ENCODE measurements at regions not wholly inside any gene's neighbourhood (a gene's known extent, or its start where the extent isn't known, plus 50 kb on each side); places are given as distances from the start of the nearest gene placed in this dataset.
"Not testable (repeated sequence)": the region's sequence is repeated elsewhere in the genome, so short reads cannot be mapped to it uniquely, and the experiment has no call there.

DNA sequence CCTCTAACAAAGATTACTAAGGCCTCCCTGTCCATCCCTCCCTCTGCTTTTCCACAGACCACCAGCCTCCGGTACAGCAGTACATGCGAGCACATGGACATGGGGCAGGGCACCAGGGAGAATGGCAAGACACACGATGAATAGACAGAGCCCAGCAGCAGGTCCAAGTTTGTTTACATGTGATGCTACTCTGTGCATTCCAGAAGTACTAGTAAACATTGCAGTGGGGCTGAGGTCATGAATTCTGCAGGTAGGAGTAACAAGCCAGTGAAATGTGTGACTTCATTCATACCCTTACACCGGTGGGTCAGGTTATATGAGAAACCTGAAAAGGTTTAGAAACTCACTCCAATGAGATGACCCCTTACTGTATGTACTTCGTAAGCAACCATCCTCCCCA is 205.7 kb downstream of the BCL11A start:
- no peak overlapping the region for H3K4me3 ChIP-seq (ENCODE audit: low read length in 2 of 2)
- H3K27me3 ChIP-seq (ENCODE audit: control insufficient read depth in 1 of 2, insufficient read depth in 2 of 2, low read length in 2 of 2), result no peaks in the 10 kb centered on the region
- no peaks in the 10 kb centered on the region for H3K9me3 ChIP-seq (ENCODE audit: control insufficient read depth in 2 of 2, low read length in 2 of 2)
- no peaks in the 10 kb centered on the region for H3K36me3 ChIP-seq (ENCODE audit: control insufficient read depth in 2 of 2, insufficient read depth in 2 of 2, low read length in 2 of 2)
- H3K9ac ChIP-seq (ENCODE audit: low read length in 2 of 2), result no peak overlapping the region
- H3K27ac ChIP-seq (ENCODE audit: low read length), result no peak overlapping the region
- H3K4me1 ChIP-seq (ENCODE audit: control insufficient read depth, insufficient read depth, low read length), result no peaks in the 10 kb centered on the region

DNA sequence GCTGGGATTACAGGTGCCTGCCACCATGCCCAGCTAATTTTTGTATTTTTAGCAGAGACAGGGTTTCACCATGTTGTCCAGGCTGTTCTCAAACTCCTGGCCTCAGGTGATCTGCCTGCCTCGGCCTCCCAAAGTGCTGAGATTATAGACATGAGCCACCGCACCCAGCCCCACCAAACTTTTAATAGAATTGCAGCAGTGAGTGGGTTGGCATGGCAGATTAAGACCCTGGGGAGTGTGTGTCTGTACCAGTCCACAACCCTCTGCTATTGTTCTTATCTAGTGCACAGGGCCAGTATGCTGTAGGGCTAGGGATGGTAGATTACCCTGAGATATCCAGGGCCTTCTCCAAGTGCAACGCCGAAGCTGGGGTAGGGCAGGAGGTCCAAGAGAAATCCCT is 211.0 kb downstream of the BCL11A start:
- not testable (repeated sequence) for H3K27me3 ChIP-seq (ENCODE audit: control insufficient read depth in 1 of 2, insufficient read depth in 2 of 2, low read length in 2 of 2); H3K36me3 ChIP-seq (ENCODE audit: control insufficient read depth in 2 of 2, insufficient read depth in 2 of 2, low read length in 2 of 2); H3K9me3 ChIP-seq (ENCODE audit: control insufficient read depth in 2 of 2, low read length in 2 of 2); H3K9ac ChIP-seq (ENCODE audit: low read length in 2 of 2); H3K4me1 ChIP-seq (ENCODE audit: control insufficient read depth, insufficient read depth, low read length); H3K4me3 ChIP-seq (ENCODE audit: low read length in 2 of 2); H3K27ac ChIP-seq (ENCODE audit: low read length)

DNA sequence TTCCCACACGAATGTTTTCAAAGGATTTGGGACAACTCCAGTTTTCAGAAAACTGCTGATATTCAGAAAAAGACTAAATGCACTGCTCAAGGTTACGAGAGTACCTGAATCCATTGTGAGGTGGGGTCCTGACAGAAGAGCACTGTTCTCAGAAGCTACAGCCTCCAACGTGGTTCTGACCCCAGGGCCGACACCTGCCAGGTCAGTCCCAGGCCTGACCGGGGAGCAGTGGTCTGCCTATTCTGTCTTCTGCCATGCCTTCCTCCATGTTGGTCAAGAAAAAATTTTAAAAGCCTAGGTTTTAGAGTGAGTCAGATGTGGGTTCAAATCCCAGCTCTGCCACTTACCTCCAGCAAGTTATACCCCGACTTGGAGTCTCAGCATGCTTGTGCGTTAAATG is 212.3 kb downstream of the BCL11A start:
- H3K4me3 ChIP-seq (ENCODE audit: low read length in 2 of 2), result no peak overlapping the region
- H3K9ac ChIP-seq (ENCODE audit: low read length in 2 of 2), result no peak overlapping the region
- no peaks in the 10 kb centered on the region for H3K36me3 ChIP-seq (ENCODE audit: control insufficient read depth in 2 of 2, insufficient read depth in 2 of 2, low read length in 2 of 2)
- H3K27me3 ChIP-seq (ENCODE audit: control insufficient read depth in 1 of 2, insufficient read depth in 2 of 2, low read length in 2 of 2), result no peaks in the 10 kb centered on the region
- no peaks in the 10 kb centered on the region for H3K9me3 ChIP-seq (ENCODE audit: control insufficient read depth in 2 of 2, low read length in 2 of 2)
- H3K27ac ChIP-seq (ENCODE audit: low read length), result no peak overlapping the region
- no peaks in the 10 kb centered on the region for H3K4me1 ChIP-seq (ENCODE audit: control insufficient read depth, insufficient read depth, low read length)

DNA sequence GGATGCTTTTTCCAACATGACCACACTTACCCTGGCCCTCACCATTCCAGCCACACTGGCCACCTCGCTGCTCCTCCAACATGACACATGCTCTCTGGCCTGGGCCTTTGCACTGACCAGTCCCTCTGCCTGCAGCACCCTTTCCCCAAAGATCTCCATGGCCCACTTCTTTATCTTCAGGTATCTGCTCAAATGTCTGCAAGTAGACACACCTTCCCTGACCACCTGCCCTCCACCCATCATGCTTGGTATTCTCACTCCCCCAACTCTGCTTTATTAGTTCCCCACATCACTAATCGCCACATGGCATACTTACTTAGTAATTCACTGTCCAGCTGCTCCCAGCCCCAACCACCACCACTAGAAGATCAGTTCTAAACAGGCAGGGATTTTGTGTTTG is 214.2 kb downstream of the BCL11A start:
- H3K4me1 ChIP-seq (ENCODE audit: control insufficient read depth, insufficient read depth, low read length), result no peaks in the 10 kb centered on the region
- H3K36me3 ChIP-seq (ENCODE audit: control insufficient read depth in 2 of 2, insufficient read depth in 2 of 2, low read length in 2 of 2), result no peaks in the 10 kb centered on the region
- H3K27ac ChIP-seq (ENCODE audit: low read length), result no peak overlapping the region
- no peaks in the 10 kb centered on the region for H3K9me3 ChIP-seq (ENCODE audit: control insufficient read depth in 2 of 2, low read length in 2 of 2)
- H3K27me3 ChIP-seq (ENCODE audit: control insufficient read depth in 1 of 2, insufficient read depth in 2 of 2, low read length in 2 of 2), result no peaks in the 10 kb centered on the region
- no peak overlapping the region for H3K4me3 ChIP-seq (ENCODE audit: low read length in 2 of 2)
- no peak overlapping the region for H3K9ac ChIP-seq (ENCODE audit: low read length in 2 of 2)

DNA sequence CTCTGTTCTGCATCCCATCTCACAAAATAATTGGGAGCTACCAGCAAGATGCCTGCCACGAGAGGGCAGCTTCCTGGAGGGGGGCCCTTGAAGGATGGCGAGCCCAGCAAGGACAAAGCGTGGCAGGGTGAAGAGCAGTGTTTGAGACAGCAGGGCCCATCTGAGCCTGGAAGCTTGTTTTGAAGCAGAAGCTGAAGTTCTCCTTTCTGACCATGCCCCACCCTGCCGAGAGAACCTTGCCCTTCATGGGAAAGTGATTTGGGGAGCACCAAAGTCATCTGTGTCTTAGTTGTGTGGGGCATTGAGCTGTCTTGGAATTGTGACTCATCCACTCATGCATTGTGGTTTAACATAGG is 216.3 kb downstream of the BCL11A start:
- Histone ChIP-seq H3K36me3 (ENCODE audit: control insufficient read depth in 2 of 2, insufficient read depth in 2 of 2, low read length in 2 of 2) (no peaks in the 10 kb centered on the region), H3K9me3 (ENCODE audit: control insufficient read depth in 2 of 2, low read length in 2 of 2) (no peaks in the 10 kb centered on the region), H3K27ac (ENCODE audit: low read length) (no peak overlapping the region), H3K27me3 (ENCODE audit: control insufficient read depth in 1 of 2, insufficient read depth in 2 of 2, low read length in 2 of 2) (no peaks in the 10 kb centered on the region), H3K4me1 (ENCODE audit: control insufficient read depth, insufficient read depth, low read length) (no peaks in the 10 kb centered on the region), H3K9ac (ENCODE audit: low read length in 2 of 2) (no peak overlapping the region), H3K4me3 (ENCODE audit: low read length in 2 of 2) (no peak overlapping the region)

DNA sequence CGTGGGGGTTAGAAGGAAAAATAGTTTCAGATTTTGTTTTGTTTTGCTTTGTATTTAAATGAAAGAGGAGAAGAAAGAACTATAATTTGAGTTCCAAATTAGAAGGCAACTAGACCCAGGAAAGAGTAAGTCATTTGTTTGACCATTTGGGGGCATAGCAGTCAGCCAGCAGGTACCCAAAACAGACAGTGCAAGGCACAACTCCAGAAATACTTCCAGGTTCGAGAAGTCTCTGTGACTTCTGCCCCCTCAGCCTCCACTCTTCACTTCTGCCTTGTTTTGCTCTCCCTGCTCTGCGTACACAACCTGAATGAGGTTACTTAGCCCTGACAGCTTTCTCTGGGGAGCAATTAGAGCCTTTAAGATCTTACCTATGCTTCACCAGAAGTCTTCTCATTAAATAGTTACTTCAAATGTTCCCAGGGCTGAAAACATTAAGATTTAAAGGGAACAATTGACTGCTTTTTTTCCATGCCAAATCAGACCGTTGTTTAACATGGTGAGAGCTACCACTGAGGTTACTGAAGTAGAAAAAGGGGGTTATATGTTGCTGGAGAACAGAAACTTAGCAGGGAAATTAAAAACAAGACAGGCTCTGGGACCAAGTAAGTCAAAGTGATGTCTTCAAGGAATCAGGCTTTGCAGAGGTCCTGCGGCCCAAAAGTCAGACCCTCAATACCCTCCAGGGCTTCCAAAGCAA is 216.9 kb downstream of the BCL11A start:
- Histone ChIP-seq H3K4me3 (ENCODE audit: low read length in 2 of 2) (no peak overlapping the region), H3K27me3 (ENCODE audit: control insufficient read depth in 1 of 2, insufficient read depth in 2 of 2, low read length in 2 of 2) (no peaks in the 10 kb centered on the region), H3K27ac (ENCODE audit: low read length) (no peak overlapping the region), H3K9me3 (ENCODE audit: control insufficient read depth in 2 of 2, low read length in 2 of 2) (no peaks in the 10 kb centered on the region), H3K9ac (ENCODE audit: low read length in 2 of 2) (no peak overlapping the region), H3K4me1 (ENCODE audit: control insufficient read depth, insufficient read depth, low read length) (no peaks in the 10 kb centered on the region), H3K36me3 (ENCODE audit: control insufficient read depth in 2 of 2, insufficient read depth in 2 of 2, low read length in 2 of 2) (no peaks in the 10 kb centered on the region)

DNA sequence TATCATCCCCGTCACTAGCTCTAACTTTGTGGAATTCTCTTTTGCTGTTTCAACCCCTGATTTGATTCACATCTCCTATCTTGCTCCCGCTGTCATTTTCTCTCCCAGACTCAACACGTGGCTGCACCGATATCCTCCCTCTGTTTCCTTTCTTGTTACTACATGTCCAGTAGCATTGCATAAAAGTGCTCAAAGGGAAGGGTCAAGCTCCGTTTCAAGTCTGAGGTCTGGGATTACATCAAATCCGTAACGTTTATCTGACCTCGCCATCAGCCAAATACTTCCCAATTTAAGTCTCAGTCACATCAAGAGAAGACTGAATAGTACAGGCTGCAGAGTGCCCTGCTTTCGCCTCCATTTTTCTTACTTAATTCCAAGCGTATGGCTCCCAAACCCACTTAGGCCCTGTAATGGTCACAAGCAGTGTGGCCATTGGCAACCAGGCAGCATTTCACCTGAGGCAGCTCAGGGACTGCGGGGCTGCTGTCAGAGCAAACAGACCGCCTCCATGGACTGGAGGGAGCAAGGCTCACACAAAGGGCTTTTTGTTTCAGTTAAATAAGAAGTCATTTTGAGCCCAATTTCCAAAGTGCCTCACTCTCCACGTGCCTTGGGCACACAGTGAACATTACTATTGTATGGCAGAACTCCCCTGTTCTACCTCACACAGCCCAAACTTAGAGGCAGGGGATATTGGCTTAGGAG is 217.8 kb downstream of the BCL11A start:
- Histone ChIP-seq H3K27ac (ENCODE audit: low read length) (no peak overlapping the region), H3K27me3 (ENCODE audit: control insufficient read depth in 1 of 2, insufficient read depth in 2 of 2, low read length in 2 of 2) (no peaks in the 10 kb centered on the region), H3K4me3 (ENCODE audit: low read length in 2 of 2) (no peak overlapping the region), H3K9me3 (ENCODE audit: control insufficient read depth in 2 of 2, low read length in 2 of 2) (no peaks in the 10 kb centered on the region), H3K36me3 (ENCODE audit: control insufficient read depth in 2 of 2, insufficient read depth in 2 of 2, low read length in 2 of 2) (no peaks in the 10 kb centered on the region), H3K4me1 (ENCODE audit: control insufficient read depth, insufficient read depth, low read length) (no peaks in the 10 kb centered on the region), H3K9ac (ENCODE audit: low read length in 2 of 2) (no peak overlapping the region)

DNA sequence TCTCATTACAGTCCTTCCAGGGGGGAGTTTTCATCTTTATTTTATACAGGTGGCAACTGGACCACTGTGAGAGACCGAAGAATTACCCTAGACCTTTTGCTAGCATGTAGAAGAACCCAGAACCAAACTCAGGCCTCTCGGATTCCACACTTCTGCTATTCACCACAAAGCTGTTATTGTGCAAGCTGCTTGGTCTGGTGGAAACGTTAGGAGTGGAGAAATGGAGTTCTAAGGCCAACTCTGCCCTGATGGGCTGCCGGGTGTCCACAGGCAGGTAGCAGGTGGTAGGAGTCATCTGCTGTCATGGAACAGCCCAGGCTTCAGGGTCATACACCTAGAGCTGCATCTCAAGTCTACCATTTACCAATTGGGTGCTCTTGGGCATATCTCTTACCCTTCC is 218.8 kb downstream of the BCL11A start:
- Histone ChIP-seq H3K27me3 (ENCODE audit: control insufficient read depth in 1 of 2, insufficient read depth in 2 of 2, low read length in 2 of 2) (no peaks in the 10 kb centered on the region), H3K4me3 (ENCODE audit: low read length in 2 of 2) (no peak overlapping the region), H3K36me3 (ENCODE audit: control insufficient read depth in 2 of 2, insufficient read depth in 2 of 2, low read length in 2 of 2) (no peaks in the 10 kb centered on the region), H3K9ac (ENCODE audit: low read length in 2 of 2) (no peak overlapping the region), H3K4me1 (ENCODE audit: control insufficient read depth, insufficient read depth, low read length) (no peaks in the 10 kb centered on the region), H3K9me3 (ENCODE audit: control insufficient read depth in 2 of 2, low read length in 2 of 2) (no peaks in the 10 kb centered on the region), H3K27ac (ENCODE audit: low read length) (no peak overlapping the region)

DNA sequence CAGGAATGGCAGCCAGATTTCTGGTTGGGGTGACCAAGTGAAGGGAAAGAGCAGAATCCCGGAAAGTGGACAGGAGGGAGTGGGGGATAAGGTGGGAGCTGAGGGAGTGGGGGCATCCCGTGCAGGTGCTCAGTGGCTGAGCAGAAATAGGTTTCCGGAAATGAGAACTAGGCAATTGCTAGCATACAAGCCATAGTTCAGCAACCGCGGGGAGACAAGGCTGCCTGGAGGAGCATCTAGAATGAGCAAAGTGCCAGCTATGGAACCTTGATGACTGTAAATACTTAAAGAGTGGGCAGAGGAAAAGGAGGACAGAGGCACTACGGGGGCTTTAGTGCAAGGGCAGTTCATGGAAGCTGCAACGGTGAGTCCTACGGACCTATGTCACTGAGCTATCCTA is 220.2 kb downstream of the BCL11A start:
- no peak overlapping the region for H3K4me3 ChIP-seq (ENCODE audit: low read length in 2 of 2)

DNA sequence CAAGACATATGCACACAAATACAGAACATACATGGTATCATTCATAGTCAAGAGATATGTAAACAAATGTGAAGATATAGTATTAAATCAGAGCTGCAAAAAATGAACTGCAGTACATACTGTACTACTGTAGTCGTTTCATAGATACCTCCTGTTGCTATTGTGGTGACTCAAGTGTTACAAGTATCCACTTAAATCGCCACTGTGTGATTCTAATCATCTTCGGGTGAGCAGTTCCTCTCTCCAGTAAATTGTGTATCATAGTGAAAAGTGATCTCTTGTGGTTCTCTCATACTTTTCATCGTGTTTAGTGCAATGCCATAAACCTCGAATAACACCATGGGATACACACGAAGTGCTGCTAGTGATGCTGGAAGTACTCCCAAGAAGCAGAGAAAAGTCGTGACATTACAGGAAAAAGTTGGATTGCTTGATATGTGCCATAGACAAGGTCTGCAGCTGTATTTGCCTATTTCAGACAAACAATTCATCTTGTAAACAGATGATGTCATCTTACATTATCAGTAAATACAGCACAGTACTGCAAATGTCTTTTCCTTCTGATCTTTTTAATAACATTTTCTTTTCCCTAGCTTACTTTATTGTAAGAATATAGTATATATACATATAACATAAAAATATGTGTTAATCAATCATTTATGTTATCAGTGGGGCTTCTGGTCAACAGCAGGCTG is 222.2 kb downstream of the BCL11A start:
- Histone ChIP-seq H3K4me3 (ENCODE audit: low read length in 2 of 2) (no peak overlapping the region), H3K36me3 (ENCODE audit: control insufficient read depth in 2 of 2, insufficient read depth in 2 of 2, low read length in 2 of 2) (no peaks in the 10 kb centered on the region), H3K27ac (ENCODE audit: low read length) (no peak overlapping the region), H3K27me3 (ENCODE audit: control insufficient read depth in 1 of 2, insufficient read depth in 2 of 2, low read length in 2 of 2) (no peaks in the 10 kb centered on the region), H3K9ac (ENCODE audit: low read length in 2 of 2) (no peak overlapping the region), H3K9me3 (ENCODE audit: control insufficient read depth in 2 of 2, low read length in 2 of 2) (no peaks in the 10 kb centered on the region), H3K4me1 (ENCODE audit: control insufficient read depth, insufficient read depth, low read length) (no peaks in the 10 kb centered on the region)

More for the DNA sequence above, 220.2 kb downstream of the BCL11A start:
- Histone ChIP-seq H3K9me3 (ENCODE audit: control insufficient read depth in 2 of 2, low read length in 2 of 2) (no peaks in the 10 kb centered on the region), H3K36me3 (ENCODE audit: control insufficient read depth in 2 of 2, insufficient read depth in 2 of 2, low read length in 2 of 2) (no peaks in the 10 kb centered on the region), H3K4me1 (ENCODE audit: control insufficient read depth, insufficient read depth, low read length) (no peaks in the 10 kb centered on the region), H3K27ac (ENCODE audit: low read length) (no peak overlapping the region), H3K27me3 (ENCODE audit: control insufficient read depth in 1 of 2, insufficient read depth in 2 of 2, low read length in 2 of 2) (no peaks in the 10 kb centered on the region), H3K9ac (ENCODE audit: low read length in 2 of 2) (no peak overlapping the region)

DNA sequence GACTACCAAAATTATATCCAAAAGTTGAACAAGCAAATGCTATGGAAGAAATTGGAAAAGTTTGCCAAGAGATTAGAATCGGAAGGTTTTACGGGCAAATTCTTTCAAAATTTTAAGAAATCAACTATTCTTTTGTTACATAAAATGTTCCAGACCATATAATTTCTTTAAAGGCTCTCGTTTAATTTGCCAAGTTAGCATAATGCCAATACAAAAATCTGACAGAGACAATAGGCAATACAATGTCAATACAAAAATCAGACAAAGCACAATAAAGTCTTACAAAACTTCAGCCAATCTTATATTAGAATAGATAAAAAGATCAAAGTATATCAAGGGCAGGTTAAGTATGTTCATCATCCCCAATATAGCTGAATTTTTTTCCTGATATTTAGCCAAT is 224.2 kb downstream of the BCL11A start:
- H3K27ac ChIP-seq (ENCODE audit: low read length), result no peak overlapping the region
- H3K4me1 ChIP-seq (ENCODE audit: control insufficient read depth, insufficient read depth, low read length), result no peaks in the 10 kb centered on the region
- no peak overlapping the region for H3K4me3 ChIP-seq (ENCODE audit: low read length in 2 of 2)
- no peaks in the 10 kb centered on the region for H3K36me3 ChIP-seq (ENCODE audit: control insufficient read depth in 2 of 2, insufficient read depth in 2 of 2, low read length in 2 of 2)
- peaks cover 0 to 2% of the 10 kb centered on the region in 2 donors for H3K9me3 ChIP-seq (ENCODE audit: control insufficient read depth in 2 of 2, low read length in 2 of 2)
- no peak overlapping the region for H3K9ac ChIP-seq (ENCODE audit: low read length in 2 of 2)
- no peaks in the 10 kb centered on the region for H3K27me3 ChIP-seq (ENCODE audit: control insufficient read depth in 1 of 2, insufficient read depth in 2 of 2, low read length in 2 of 2)
